ENCODE measurements at regions not wholly inside any gene's neighbourhood (a gene's known extent, or its start where the extent isn't known, plus 50 kb on each side); places are given as distances from the start of the nearest gene placed in this dataset.

DNA sequence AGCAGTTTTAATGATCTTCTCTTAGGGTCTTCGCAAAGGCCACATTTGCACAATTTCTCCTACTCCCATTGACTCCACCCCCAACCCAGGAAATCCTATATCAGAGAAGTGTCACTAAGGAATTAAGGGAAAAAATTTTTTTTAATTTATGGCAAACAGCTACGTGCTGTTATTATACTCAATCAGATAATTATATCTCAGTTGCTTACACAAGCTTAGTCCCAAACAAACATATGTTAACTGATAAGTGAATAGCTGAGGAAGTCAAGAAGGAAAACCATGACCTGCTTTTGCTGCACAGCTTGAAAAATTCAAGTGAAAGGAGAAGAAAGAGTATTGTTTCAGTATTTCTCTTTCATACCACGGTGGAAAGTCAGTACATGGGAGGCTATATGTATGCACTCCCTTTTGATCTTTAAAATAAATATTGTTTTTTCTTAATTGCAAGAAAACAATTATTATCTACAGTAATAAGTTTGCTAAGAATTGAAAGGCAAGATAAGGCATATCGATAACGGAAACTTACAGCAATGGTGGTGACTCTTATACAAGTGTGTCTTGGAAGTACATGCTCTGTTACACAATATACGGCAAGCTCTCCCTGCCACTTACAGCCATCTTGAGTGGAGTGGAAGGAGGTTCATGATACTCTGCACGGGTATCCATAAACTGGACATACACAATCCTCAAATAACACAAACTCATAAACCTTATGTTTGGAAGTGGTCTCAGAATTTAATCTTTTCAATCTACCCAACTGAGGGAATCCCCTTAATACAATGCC is 167.9 kb upstream of the FREM1 start:
- Mint-ChIP-seq H3K4me3 (ENCODE audit: unreplicated experiment) (no peak overlapping the region), H3K9me3 (ENCODE audit: unreplicated experiment) (no peaks in the 10 kb centered on the region), H3K4me1 (ENCODE audit: insufficient read depth, unreplicated experiment) (no peaks in the 10 kb centered on the region), H3K27me3 (ENCODE audit: insufficient read depth, unreplicated experiment) (peaks cover 65% of the 10 kb centered on the region), H3K27ac (ENCODE audit: low read depth, unreplicated experiment) (no peak overlapping the region), H3K36me3 (ENCODE audit: insufficient read depth, unreplicated experiment) (peaks cover 6% of the 10 kb centered on the region)
- intact Hi-C loops (cut with micrococcal nuclease), result no loop called here
- DNase-seq (ENCODE audit: unreplicated experiment), result no peak
- TF ChIP-seq, protein P1, sequence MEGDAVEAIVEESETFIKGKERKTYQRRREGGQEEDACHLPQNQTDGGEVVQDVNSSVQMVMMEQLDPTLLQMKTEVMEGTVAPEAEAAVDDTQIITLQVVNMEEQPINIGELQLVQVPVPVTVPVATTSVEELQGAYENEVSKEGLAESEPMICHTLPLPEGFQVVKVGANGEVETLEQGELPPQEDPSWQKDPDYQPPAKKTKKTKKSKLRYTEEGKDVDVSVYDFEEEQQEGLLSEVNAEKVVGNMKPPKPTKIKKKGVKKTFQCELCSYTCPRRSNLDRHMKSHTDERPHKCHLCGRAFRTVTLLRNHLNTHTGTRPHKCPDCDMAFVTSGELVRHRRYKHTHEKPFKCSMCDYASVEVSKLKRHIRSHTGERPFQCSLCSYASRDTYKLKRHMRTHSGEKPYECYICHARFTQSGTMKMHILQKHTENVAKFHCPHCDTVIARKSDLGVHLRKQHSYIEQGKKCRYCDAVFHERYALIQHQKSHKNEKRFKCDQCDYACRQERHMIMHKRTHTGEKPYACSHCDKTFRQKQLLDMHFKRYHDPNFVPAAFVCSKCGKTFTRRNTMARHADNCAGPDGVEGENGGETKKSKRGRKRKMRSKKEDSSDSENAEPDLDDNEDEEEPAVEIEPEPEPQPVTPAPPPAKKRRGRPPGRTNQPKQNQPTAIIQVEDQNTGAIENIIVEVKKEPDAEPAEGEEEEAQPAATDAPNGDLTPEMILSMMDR (IDR thresholded peaks at IDR 0.05; ENCODE audit: unreplicated experiment), result no peak
- POLR2A ChIA-PET, result no interaction called here
- no TSS peak for BruUV-seq (replicated peaks)
- CTCF ChIA-PET, result interaction anchor here (0.6 to 1.3 kb wide), 4 partner anchors 10 to 482 kb away, joined by 3 to 4 read pairs (median 4); no protein-coding TSS in a partner anchor

DNA sequence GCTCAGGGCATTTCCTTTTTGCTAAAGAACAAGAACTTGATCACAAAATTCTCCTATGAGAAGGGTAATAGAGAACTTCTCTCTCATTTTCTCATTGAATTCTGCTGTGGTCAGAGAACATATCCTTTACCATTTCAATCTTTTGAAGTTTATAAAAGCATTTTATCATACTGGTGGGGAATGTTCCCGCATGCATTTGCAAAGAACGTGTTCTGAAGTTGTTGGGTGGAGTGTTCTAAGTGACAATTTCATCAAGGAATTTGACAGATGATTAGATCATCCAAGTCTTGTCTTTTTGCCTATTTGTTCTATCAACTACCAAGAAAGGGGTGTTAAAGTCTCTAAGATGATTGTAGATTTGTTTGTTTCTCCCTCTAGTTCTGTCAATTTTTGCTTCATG is 163.4 kb upstream of the FREM1 start:
- no peak overlapping the region for H3K27ac Mint-ChIP-seq (ENCODE audit: low read depth, unreplicated experiment)
- intact Hi-C loops (cut with micrococcal nuclease), result no loop called here
- ChIA-PET POLR2A (no interaction called here), CTCF (no interaction called here)
- no peaks in the 10 kb centered on the region for H3K9me3 Mint-ChIP-seq (ENCODE audit: unreplicated experiment)
- peaks cover 84% of the 10 kb centered on the region for H3K27me3 Mint-ChIP-seq (ENCODE audit: insufficient read depth, unreplicated experiment)
- no peaks in the 10 kb centered on the region for H3K4me1 Mint-ChIP-seq (ENCODE audit: insufficient read depth, unreplicated experiment)
- no peaks in the 10 kb centered on the region for H3K36me3 Mint-ChIP-seq (ENCODE audit: insufficient read depth, unreplicated experiment)
- TF ChIP-seq, protein P1 (IDR thresholded peaks at IDR 0.05; ENCODE audit: unreplicated experiment), result no peak
- H3K4me3 Mint-ChIP-seq (ENCODE audit: unreplicated experiment), result no peak overlapping the region
- no TSS peak for BruUV-seq (replicated peaks)
- no peak for DNase-seq (ENCODE audit: unreplicated experiment)

DNA sequence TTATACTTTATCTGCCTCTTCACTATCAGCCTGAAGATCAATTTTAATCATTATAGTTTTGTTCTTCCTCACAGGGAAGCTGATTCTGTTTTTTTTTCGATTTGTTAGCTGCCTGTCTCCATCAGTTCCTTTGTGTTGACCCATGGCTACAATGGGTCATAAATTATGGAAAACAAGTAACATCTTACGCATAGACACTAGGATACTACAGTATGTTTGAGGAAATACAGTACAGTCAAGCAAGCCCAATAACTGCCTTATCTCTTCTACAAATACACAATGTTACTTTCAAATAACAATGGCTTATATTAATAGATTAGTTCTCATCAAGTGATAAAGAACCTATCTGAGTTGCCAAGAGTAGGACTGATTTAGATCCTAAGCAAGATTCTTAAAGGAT is 160.5 kb upstream of the FREM1 start:
- Mint-ChIP-seq H3K4me1 (ENCODE audit: insufficient read depth, unreplicated experiment) (no peaks in the 10 kb centered on the region), H3K9me3 (ENCODE audit: unreplicated experiment) (no peaks in the 10 kb centered on the region), H3K27me3 (ENCODE audit: insufficient read depth, unreplicated experiment) (peaks cover 90% of the 10 kb centered on the region), H3K27ac (ENCODE audit: low read depth, unreplicated experiment) (no peak overlapping the region), H3K36me3 (ENCODE audit: insufficient read depth, unreplicated experiment) (no peaks in the 10 kb centered on the region), H3K4me3 (ENCODE audit: unreplicated experiment) (no peak overlapping the region)
- BruUV-seq (replicated peaks), result no TSS peak
- DNase-seq (ENCODE audit: unreplicated experiment), result no peak
- POLR2A ChIA-PET, result no interaction called here
- TF ChIP-seq, protein P1 (IDR thresholded peaks at IDR 0.05; ENCODE audit: unreplicated experiment), result no peak
- intact Hi-C loops (cut with micrococcal nuclease), result no loop called here
- CTCF ChIA-PET, result no interaction called here

GRCh38 chr9:15069106-15069505 is 158.9 kb upstream of the FREM1 start:
- Mint-ChIP-seq H3K4me1 (ENCODE audit: insufficient read depth, unreplicated experiment) (no peaks in the 10 kb centered on the region), H3K9me3 (ENCODE audit: unreplicated experiment) (no peaks in the 10 kb centered on the region), H3K27me3 (ENCODE audit: insufficient read depth, unreplicated experiment) (peaks cover 82% of the 10 kb centered on the region), H3K27ac (ENCODE audit: low read depth, unreplicated experiment) (no peak overlapping the region), H3K4me3 (ENCODE audit: unreplicated experiment) (no peak overlapping the region), H3K36me3 (ENCODE audit: insufficient read depth, unreplicated experiment) (no peaks in the 10 kb centered on the region)
- TF ChIP-seq, protein P1 (IDR thresholded peaks at IDR 0.05; ENCODE audit: unreplicated experiment), result no peak
- BruUV-seq (replicated peaks), result no TSS peak
- intact Hi-C loops (cut with micrococcal nuclease), result no loop called here
- DNase-seq (ENCODE audit: unreplicated experiment), result no peak
- ChIA-PET CTCF (no interaction called here), POLR2A (no interaction called here)

Measured in MCF 10A (cell line).